GM12878 (cell line): ENCODE measurements at regions not wholly inside any gene's neighbourhood (a gene's known extent, or its start where the extent isn't known, plus 50 kb on each side); places are given as distances from the start of the nearest gene placed in this dataset.

Experiments
- ATAC-seq: fragments of 200-7000 bp; cut with Tn5 transposase; 3 replicates; pipeline ENCODE4 v1.9.1; 2020; ENCODE audit warnings: mild to moderate bottlenecking, moderate library complexity
- BruUV-seq: library from RNA; stranded (reverse); fragments of 400-500 nt; replicated peaks from 2 replicates; lab custom pipeline; 2021; lab: Mats Ljungman, UMichigan
- CTCF ChIA-PET: fragments of 300-600 bp; sonication (Branson Sonifier 250); formaldehyde crosslinking; extraction: SDS; loops from one replicate; lab custom pipeline; 2021; ENCODE audit warnings: inconsistent platforms; lab: Yijun Ruan, JAX
- POLR2A ChIA-PET: fragments of 350-600 bp; formaldehyde crosslinking; extraction: SDS; loops from one replicate; lab custom pipeline; 2021; ENCODE audit warnings: inconsistent platforms; lab: Charles Lee
- RAD21 ChIA-PET: fragments of 300-600 bp; sonication (Branson Sonifier 250); formaldehyde crosslinking; loops from one replicate; lab custom pipeline; 2023; ENCODE audit warnings: antibody characterized with exemption; ENCODE audit not compliant: unreplicated experiment; lab: Charles Lee
- SMC1A ChIA-PET: fragments of 300-600 bp; sonication (Branson Sonifier 250); formaldehyde crosslinking; loops from one replicate; lab custom pipeline; 2023; ENCODE audit not compliant: unreplicated experiment, uncharacterized antibody; lab: Charles Lee
- DNase-seq: peaks from one replicate; pipeline ENCODE4 v3.0.0-alpha.2; 2011; ENCODE audit warnings: low read depth, low spot score
- FAIRE-seq: peaks from 3 replicates; lab custom pipeline; 2011; peaks lifted over from hg19 to GRCh38; lab: Jason Lieb, UNC
- H2AFZ ChIP-seq: 2 replicates; pipeline ENCODE4 v1.6.0; 2011; ENCODE audit warnings: low read depth, low read length, control low read depth; ENCODE audit not compliant: control insufficient read depth
- H3K27ac ChIP-seq: 2 replicates; pipeline ENCODE4 v1.5.1; 2011; ENCODE audit warnings: control low read depth; ENCODE audit not compliant: control insufficient read depth, insufficient read depth
- H3K27me3 ChIP-seq, 2 experiments: replicated peaks in 1 of 2; 2 replicates each; pipeline versions ENCODE4 v1.6.0 to v1.6.1; 2011; ENCODE audit warnings: low read length in 1 of 2; ENCODE audit not compliant: control insufficient read depth in 2 of 2, insufficient read depth in 2 of 2
- H3K36me3 ChIP-seq, 2 experiments: 2 replicates each; pipeline ENCODE4 v1.5.1; 2011; ENCODE audit warnings: low read length in 1 of 2; ENCODE audit not compliant: control insufficient read depth in 2 of 2, insufficient read depth in 2 of 2
- H3K4me1 ChIP-seq: 2 replicates; pipeline ENCODE4 v1.6.1; 2011; ENCODE audit warnings: mild to moderate bottlenecking, low read length, moderate library complexity, mixed read lengths; ENCODE audit not compliant: control insufficient read depth, insufficient read depth
- H3K4me2 ChIP-seq: 2 replicates; pipeline ENCODE4 v1.6.0; 2011; ENCODE audit warnings: control low read depth; ENCODE audit not compliant: control insufficient read depth, insufficient read depth
- H3K4me3 ChIP-seq: fragments of 200-600 bp; sonication (generic); 2 replicates; pipeline ENCODE4 v1.5.1; 2016
- H3K79me2 ChIP-seq: 2 replicates; pipeline ENCODE4 v1.6.0; 2011; ENCODE audit warnings: low read length; ENCODE audit not compliant: control insufficient read depth, insufficient read depth
- H3K9ac ChIP-seq: 2 replicates; pipeline ENCODE4 v1.8.0; 2011; ENCODE audit warnings: low read length, control low read depth, mixed read lengths; ENCODE audit not compliant: control insufficient read depth, insufficient read depth
- H3K9me3 ChIP-seq: replicated peaks from 3 replicates; pipeline ENCODE4 v1.5.1; 2011; ENCODE audit warnings: mild to moderate bottlenecking, low read length; ENCODE audit not compliant: control insufficient read depth, insufficient read depth
- H4K20me1 ChIP-seq: 2 replicates; pipeline ENCODE4 v1.6.0; 2011; ENCODE audit not compliant: control insufficient read depth, insufficient read depth
- BRCA1 ChIP-seq: IDR thresholded peaks from 2 replicates; pipeline ENCODE4 v1.6.1; 2011; ENCODE audit warnings: low read depth, low read length, improper control_type of control experiment
- CREM ChIP-seq: IDR thresholded peaks from 2 replicates; pipeline ENCODE4 v1.6.1; 2014; ENCODE audit warnings: antibody characterized with exemption, low read depth
- GATAD2B ChIP-seq: fragments of 450-650 bp; conservative IDR thresholded peaks from 2 replicates; pipeline ENCODE4 v1.6.1; 2017; ENCODE audit warnings: low read depth, mild to moderate bottlenecking, moderate library complexity
- LARP7 ChIP-seq: fragments of 450-650 bp; IDR thresholded peaks from 2 replicates; pipeline ENCODE4 v1.6.1; 2017; ENCODE audit warnings: mild to moderate bottlenecking
- MYB ChIP-seq: fragments of 150-350 bp; IDR thresholded peaks from 2 replicates; pipeline ENCODE4 v1.6.1; 2014; ENCODE audit warnings: mild to moderate bottlenecking, low read depth, low read length, borderline replicate concordance
- POLR2A ChIP-seq: IDR thresholded peaks from 2 replicates; pipeline ENCODE4 v1.6.1; 2011; ENCODE audit warnings: low read depth, mild to moderate bottlenecking, low read length
- RAD21 ChIP-seq: IDR thresholded peaks from 2 replicates; pipeline ENCODE4 v1.6.1; 2011; ENCODE audit warnings: mild to moderate bottlenecking, low read depth, low read length, moderate library complexity; ENCODE audit not compliant: insufficient read depth
- RELA ChIP-seq: fragments of 450-650 bp; IDR thresholded peaks from 2 replicates; pipeline ENCODE4 v1.8.0; 2014; ENCODE audit warnings: borderline replicate concordance; ENCODE audit not compliant: partially characterized antibody
- RUNX3 ChIP-seq: IDR thresholded peaks from 2 replicates; pipeline ENCODE4 v1.6.1; 2012; ENCODE audit warnings: low read length, inconsistent platforms
- ZBTB33 ChIP-seq: fragments of 450-650 bp; IDR thresholded peaks from 2 replicates; pipeline ENCODE4 v1.6.1; 2017; ENCODE audit warnings: mild to moderate bottlenecking
- ZNF24 ChIP-seq: fragments of 450-650 bp; IDR thresholded peaks from 2 replicates; pipeline ENCODE4 v1.6.1; 2017; ENCODE audit warnings: antibody characterized with exemption, mild to moderate bottlenecking
- ZNF592 ChIP-seq: fragments of 450-650 bp; IDR thresholded peaks from 2 replicates; pipeline ENCODE4 v1.6.1; 2017; ENCODE audit warnings: mild to moderate bottlenecking, moderate library complexity
- WGBS: methylation state at CpG from one replicate; pipeline ENCODE4 v1.1.6; 2016; ENCODE audit warnings: low lambda C conversion rate; ENCODE audit not compliant: insufficient replicate concordance, insufficient coverage; ENCODE audit errors: missing lambda C conversion rate; 5-methylcytosine and 5-hydroxymethylcytosine counted together
- in situ Hi-C: fragments of 300-500 bp; cut with MboI; formaldehyde crosslinking; loops from 9 replicates; pipeline ENCODE4 v1.14.3; 2018; ENCODE audit warnings: mixed read lengths
- intact Hi-C: fragments of 100-400 bp; cut with micrococcal nuclease; formaldehyde crosslinking; loops from one replicate; pipeline ENCODE4 v1.14.2; 2022; ENCODE audit not compliant: unreplicated experiment

- TF ChIP-seq ZNF592 (no peak), MYB (no peak), BRCA1 (no peak), GATAD2B (no peak), RELA (no peak)
These were observed 181.1 kb downstream of the AVL9 start (continued) for GRCh38 chr7:32676249-32676941.

- H2AFZ ChIP-seq, result no peak overlapping the region
- TF ChIP-seq LARP7 (no peak), RAD21 (no peak), ZBTB33 (no peak), CREM (no peak), POLR2A (no peak), ZNF24 (no peak), RUNX3 (0 out of 2 replicates have a peak, but pooled peaks have one; percentile 7)
- TF ChIP-seq, all 136 proteins: peak for 1
- BruUV-seq, result no TSS peak
- Histone ChIP-seq H3K79me2 (no peaks in the 10 kb centered on the region), H3K27ac (no peak overlapping the region), H3K27me3 (no peaks in the 10 kb centered on the region), H4K20me1 (no peaks in the 10 kb centered on the region), H3K4me1 (no peaks in the 10 kb centered on the region), H3K4me3 (no peak overlapping the region), H3K9me3 (no peaks in the 10 kb centered on the region), H3K9ac (no peak overlapping the region), H3K4me2 (no peak overlapping the region), H3K36me3 (no peaks in the 10 kb centered on the region)
- no peak for FAIRE-seq
- WGBS, result 89% methylated on average over 2 of the region's 2 CpGs
- ChIA-PET RAD21 (no interaction called here), POLR2A (no interaction called here), SMC1A (no interaction called here), CTCF (no interaction called here)
- intact Hi-C loops, result no loop called here
- ATAC-seq, result peak; percentile 31; the same call in 2 of the 3 replicates
- in situ Hi-C loops, result no loop called here
- DNase-seq, result no peak
These were observed 178.1 kb downstream of the AVL9 start for GRCh38 chr7:32673275-32673983.
